ENCODE measurements at regions not wholly inside any gene's neighbourhood (a gene's known extent, or its start where the extent isn't known, plus 50 kb on each side); places are given as distances from the start of the nearest gene placed in this dataset.

GRCh38 chr2:156157670-156158069 is 174.9 kb downstream of the NR4A2 start:
- peaks cover 25% of the 10 kb centered on the region for H3K4me1 Mint-ChIP-seq (ENCODE audit: low read depth, unreplicated experiment)
- no peaks in the 10 kb centered on the region for H3K27me3 Mint-ChIP-seq (ENCODE audit: unreplicated experiment)
- DNase-seq = no peak
- no peaks in the 10 kb centered on the region for H3K36me3 Mint-ChIP-seq (ENCODE audit: unreplicated experiment)
- peak overlapping the region; percentile 8 for H3K4me3 Mint-ChIP-seq (ENCODE audit: unreplicated experiment)
- H3K9me3 Mint-ChIP-seq (ENCODE audit: unreplicated experiment) = no peaks in the 10 kb centered on the region
- no peak overlapping the region for H3K27ac Mint-ChIP-seq (ENCODE audit: unreplicated experiment)
- peak; percentile 15 for TF ChIP-seq CTCF (IDR thresholded peaks at IDR 0.05; ENCODE audit: partially characterized antibody, unreplicated experiment)

DNA sequence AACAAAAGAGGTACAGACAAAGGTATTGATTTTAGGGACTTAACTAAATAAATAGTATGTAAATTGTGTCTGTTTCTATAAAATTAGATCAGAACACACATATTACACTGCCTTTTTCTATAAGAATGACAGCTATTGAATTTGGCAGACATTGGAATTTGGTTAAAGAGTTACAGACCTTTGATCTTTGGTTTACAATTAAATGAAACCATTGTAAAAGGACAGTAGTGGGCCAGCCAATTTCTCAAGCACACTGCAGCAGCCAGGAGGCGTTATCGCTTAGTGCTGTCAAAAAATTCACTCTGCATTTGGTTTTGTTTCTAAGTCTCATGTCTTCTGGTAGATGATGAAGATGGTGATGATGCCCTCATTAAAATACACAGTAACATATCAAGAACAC is 175.9 kb downstream of the NR4A2 start:
- peaks cover 25% of the 10 kb centered on the region for H3K4me1 Mint-ChIP-seq (ENCODE audit: low read depth, unreplicated experiment)
- H3K4me3 Mint-ChIP-seq (ENCODE audit: unreplicated experiment) = no peak overlapping the region
- no peak overlapping the region for H3K27ac Mint-ChIP-seq (ENCODE audit: unreplicated experiment)
- TF ChIP-seq CTCF (IDR thresholded peaks at IDR 0.05; ENCODE audit: partially characterized antibody, unreplicated experiment) = no peak
- no peaks in the 10 kb centered on the region for H3K36me3 Mint-ChIP-seq (ENCODE audit: unreplicated experiment)
- H3K9me3 Mint-ChIP-seq (ENCODE audit: unreplicated experiment) = no peaks in the 10 kb centered on the region
- H3K27me3 Mint-ChIP-seq (ENCODE audit: unreplicated experiment) = no peaks in the 10 kb centered on the region
- no peak for DNase-seq

DNA sequence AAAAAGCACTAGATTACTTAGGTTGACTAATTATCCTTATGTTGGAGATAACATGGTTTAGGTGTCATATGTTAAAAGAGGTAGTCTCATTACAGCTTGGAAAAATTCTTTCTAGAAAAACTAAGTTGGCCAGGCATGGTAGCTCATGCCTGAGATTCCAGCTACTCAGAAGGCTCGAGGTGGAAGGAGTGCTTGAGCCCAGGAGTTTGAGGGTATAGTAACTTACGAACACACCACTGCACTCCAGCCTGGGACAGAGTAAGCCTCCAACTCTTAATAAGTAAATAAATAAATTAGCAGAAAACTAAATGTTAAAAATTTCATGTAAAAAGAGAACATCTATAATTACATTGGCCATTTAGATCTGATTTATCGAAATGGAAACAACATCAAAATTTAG is 177.2 kb downstream of the NR4A2 start:
- H3K4me3 Mint-ChIP-seq (ENCODE audit: unreplicated experiment) = no peak overlapping the region
- no peak overlapping the region for H3K27ac Mint-ChIP-seq (ENCODE audit: unreplicated experiment)
- no peaks in the 10 kb centered on the region for H3K9me3 Mint-ChIP-seq (ENCODE audit: unreplicated experiment)
- H3K36me3 Mint-ChIP-seq (ENCODE audit: unreplicated experiment) = no peaks in the 10 kb centered on the region
- no peak for DNase-seq
- H3K27me3 Mint-ChIP-seq (ENCODE audit: unreplicated experiment) = no peaks in the 10 kb centered on the region
- H3K4me1 Mint-ChIP-seq (ENCODE audit: low read depth, unreplicated experiment) = peaks cover 25% of the 10 kb centered on the region
- no peak for TF ChIP-seq CTCF (IDR thresholded peaks at IDR 0.05; ENCODE audit: partially characterized antibody, unreplicated experiment)

- no peak overlapping the region for H3K4me3 Mint-ChIP-seq (ENCODE audit: unreplicated experiment)
- H3K36me3 Mint-ChIP-seq (ENCODE audit: unreplicated experiment) = peaks cover 3% of the 10 kb centered on the region
- DNase-seq = no peak
- no peaks in the 10 kb centered on the region for H3K27me3 Mint-ChIP-seq (ENCODE audit: unreplicated experiment)
- TF ChIP-seq CTCF (IDR thresholded peaks at IDR 0.05; ENCODE audit: partially characterized antibody, unreplicated experiment) = no peak
- no peaks in the 10 kb centered on the region for H3K9me3 Mint-ChIP-seq (ENCODE audit: unreplicated experiment)
- H3K4me1 Mint-ChIP-seq (ENCODE audit: low read depth, unreplicated experiment) = no peaks in the 10 kb centered on the region
- H3K27ac Mint-ChIP-seq (ENCODE audit: unreplicated experiment) = no peak overlapping the region
Measured at GRCh38 chr2:156151351-156151750, 181.2 kb downstream of the NR4A2 start.

- H3K36me3 Mint-ChIP-seq (ENCODE audit: unreplicated experiment) = peaks cover 3% of the 10 kb centered on the region
- H3K4me3 Mint-ChIP-seq (ENCODE audit: unreplicated experiment) = no peak overlapping the region
- no peaks in the 10 kb centered on the region for H3K4me1 Mint-ChIP-seq (ENCODE audit: low read depth, unreplicated experiment)
- H3K9me3 Mint-ChIP-seq (ENCODE audit: unreplicated experiment) = no peaks in the 10 kb centered on the region
- DNase-seq = no peak
- H3K27me3 Mint-ChIP-seq (ENCODE audit: unreplicated experiment) = no peaks in the 10 kb centered on the region
- no peak overlapping the region for H3K27ac Mint-ChIP-seq (ENCODE audit: unreplicated experiment)
- TF ChIP-seq CTCF (IDR thresholded peaks at IDR 0.05; ENCODE audit: partially characterized antibody, unreplicated experiment) = no peak
Measured at GRCh38 chr2:156147594-156148330, 184.8 kb downstream of the NR4A2 start.

All from glutamatergic neuron (in vitro differentiated cells).